Left lobe of liver (tissue), 2 donors: ENCODE measurements at regions not wholly inside any gene's neighbourhood (a gene's known extent, or its start where the extent isn't known, plus 50 kb on each side); places are given as distances from the start of the nearest gene placed in this dataset.

ENCODE experiments used
- ATAC-seq: fragments of 200-7000 bp; cut with Tn5 transposase; one replicate; pipeline ENCODE4 v1.9.1; 2020; ENCODE audit warnings: mild to moderate bottlenecking, moderate library complexity
- DNase-seq: peaks from one replicate; pipeline ENCODE4 v3.0.0-alpha.2; 2020; ENCODE audit warnings: low spot score
- donor health status: DM: no; HTN: no; CAD: no; lungs with moderate emphysema.
- donor health status: DM: no; HTN: yes; CAD: no.

DNA sequence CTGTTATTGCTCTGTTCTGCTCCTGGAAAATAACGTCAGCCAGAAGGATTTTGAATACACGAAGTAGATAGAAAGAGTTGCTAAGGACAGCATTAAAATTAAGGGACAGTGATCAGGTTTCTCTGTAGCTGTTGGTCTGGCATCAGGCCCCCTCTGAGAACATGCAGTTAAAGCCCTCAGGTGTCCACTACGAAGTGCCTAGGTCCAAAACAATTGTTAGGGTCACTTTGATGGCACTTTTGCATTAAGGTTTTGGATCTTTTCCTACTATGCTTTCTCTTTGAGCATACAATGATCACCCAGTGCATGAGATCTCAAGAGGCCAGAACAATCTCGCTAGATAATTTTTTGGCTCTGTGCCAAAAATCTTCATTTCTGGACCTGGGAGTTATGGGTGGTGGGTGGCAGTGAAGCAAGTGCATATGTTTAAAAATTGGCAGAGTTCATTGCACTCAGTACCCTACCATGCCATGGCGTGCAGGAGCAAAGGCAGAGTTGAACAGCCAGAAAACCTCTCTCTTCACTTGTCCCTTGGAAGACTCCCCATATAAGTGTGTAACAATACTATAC is 797.6 kb downstream of the ROBO2 start:
- no peak for ATAC-seq
- DNase-seq = no peak

GRCh38 chr3:77859156-77859555 is 819.3 kb downstream of the ROBO2 start:
- no peak for ATAC-seq
- no peak for DNase-seq

DNA sequence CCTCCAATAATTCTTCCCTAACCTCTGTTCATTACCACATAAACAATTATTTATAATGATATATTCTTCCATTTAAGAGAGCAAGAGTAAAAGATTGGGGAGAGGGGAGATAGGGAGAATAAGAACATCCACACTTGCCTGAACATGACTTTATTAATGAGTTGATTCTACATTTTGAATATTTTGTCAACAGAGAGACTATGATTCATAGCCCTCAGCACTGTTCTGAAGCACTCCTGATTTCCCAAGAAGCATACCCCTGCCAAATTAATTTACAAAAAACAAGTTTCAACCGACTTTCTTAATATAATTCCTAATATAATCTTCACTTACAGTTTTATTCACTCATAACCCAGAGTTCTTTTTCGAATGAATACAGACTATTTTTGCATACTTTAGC is 828.8 kb downstream of the ROBO2 start:
- ATAC-seq = no peak
- DNase-seq = no peak

DNA sequence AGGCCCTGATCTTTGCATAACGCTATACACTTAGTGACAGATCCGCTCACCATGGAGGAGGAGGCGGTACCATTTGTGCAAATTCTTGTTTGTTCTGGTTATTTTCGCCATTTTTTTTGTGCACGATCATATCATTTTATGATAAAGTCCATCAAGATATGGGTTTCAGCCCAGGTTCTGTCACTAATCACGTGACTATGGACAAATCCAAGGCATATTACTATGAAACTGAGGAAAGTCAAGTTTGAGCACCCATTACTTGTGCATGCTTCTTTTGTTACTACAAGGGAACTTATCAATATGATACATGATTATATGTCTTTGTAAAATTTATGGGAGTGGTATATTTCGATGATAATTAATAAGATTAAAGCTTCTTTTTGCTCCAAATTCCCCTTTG is 829.5 kb downstream of the ROBO2 start:
- DNase-seq (no peak), ATAC-seq (no peak)

GRCh38 chr3:77871436-77871835 is 831.5 kb downstream of the ROBO2 start:
- ATAC-seq (no peak), DNase-seq (no peak)

DNA sequence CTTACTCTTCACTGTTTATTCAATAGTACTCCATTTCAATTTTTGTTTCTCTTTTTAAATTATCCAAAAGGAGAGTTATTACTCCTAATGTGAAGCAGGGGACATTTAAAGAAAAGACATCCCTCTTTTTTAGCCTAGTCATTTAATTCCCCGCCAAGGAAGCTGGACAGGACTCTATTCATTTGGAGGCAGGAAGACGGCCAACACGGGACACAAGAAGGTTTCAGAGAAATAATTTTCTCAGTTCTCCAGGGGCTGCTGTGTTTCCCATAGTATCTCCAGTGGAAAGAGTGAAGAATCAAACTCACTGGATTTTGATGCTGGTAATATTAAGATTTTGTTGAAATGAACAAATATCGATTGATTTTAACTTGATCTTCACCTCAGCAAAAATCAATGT is 833.7 kb downstream of the ROBO2 start:
- DNase-seq (no peak), ATAC-seq (no peak)

- ATAC-seq = no peak
- DNase-seq = no peak
Observed at GRCh38 chr3:77885381-77885780, 845.5 kb downstream of the ROBO2 start.

DNA sequence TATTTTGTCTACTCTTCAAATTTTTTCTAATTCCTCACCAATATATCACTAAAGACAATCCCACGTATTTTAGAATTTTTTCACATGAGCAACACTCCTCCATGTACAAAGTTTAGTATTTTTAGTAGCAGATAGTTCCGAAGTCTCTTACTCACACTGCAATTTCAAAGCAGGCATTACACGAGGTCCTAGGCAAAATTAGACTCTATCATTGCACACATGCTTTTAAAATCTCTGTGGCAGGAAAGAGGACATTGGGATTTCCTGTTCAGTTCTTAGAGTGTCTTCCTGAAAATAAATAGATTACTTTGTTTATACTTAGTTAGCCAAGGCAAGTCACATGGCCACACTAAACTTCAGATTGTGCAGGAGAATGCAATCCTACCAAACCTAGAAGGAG is 847.7 kb downstream of the ROBO2 start:
- DNase-seq (no peak), ATAC-seq (peak; percentile 38)

- ATAC-seq = no peak
Observed at GRCh38 chr3:77889616-77890015, 849.7 kb downstream of the ROBO2 start.

GRCh38 chr3:77898621-77899020 is 858.7 kb downstream of the ROBO2 start:
- no peak for ATAC-seq
- no peak for DNase-seq

More at GRCh38 chr3:77889616-77890015, 849.7 kb downstream of the ROBO2 start:
- DNase-seq = no peak

DNA sequence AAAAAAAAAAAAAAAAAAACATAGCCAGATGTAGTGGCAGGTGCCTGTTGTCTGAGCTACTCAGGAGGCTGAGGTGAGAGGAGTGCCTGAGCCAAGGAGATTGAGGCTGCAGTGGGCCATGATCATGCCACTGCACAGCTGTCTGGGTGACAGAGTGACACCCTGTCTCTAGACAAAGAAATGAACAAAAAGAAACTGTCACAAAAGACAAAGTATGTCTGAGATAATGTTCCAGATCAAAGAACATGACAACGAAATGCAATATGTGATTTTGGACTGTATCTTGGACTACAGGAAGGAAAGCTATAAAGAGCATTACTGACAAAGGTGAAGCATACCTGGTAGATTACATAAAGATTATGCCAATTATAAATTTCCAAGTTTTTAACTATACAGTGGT is 862.8 kb downstream of the ROBO2 start:
- ATAC-seq = no peak
- no peak for DNase-seq

- DNase-seq (no peak), ATAC-seq (no peak)
Observed at GRCh38 chr3:77906102-77906709, 866.3 kb downstream of the ROBO2 start.

- peak; percentile 100 for ATAC-seq
- peak; percentile 56 for DNase-seq
Observed at GRCh38 chr3:77913524-77914174, 873.8 kb downstream of the ROBO2 start.

DNA sequence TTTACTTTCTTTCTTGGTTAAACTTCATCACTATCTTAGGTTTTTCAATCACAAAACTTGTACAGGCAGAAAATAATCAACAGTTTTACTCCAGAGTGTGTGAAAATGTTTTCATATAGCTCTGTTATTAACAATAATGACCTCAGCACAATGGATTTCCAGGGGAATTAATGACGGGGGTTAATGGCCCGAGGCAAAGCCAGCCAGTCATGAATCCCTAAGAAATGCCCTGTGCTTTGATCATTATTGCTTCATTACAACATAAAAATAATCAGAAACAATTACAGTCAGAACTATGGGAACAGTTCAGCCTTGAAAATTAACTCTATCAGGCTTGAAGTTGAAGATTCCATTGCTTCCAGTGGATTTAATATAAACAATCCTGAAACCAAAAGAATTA is 875.4 kb downstream of the ROBO2 start:
- ATAC-seq (no peak), DNase-seq (no peak)

DNA sequence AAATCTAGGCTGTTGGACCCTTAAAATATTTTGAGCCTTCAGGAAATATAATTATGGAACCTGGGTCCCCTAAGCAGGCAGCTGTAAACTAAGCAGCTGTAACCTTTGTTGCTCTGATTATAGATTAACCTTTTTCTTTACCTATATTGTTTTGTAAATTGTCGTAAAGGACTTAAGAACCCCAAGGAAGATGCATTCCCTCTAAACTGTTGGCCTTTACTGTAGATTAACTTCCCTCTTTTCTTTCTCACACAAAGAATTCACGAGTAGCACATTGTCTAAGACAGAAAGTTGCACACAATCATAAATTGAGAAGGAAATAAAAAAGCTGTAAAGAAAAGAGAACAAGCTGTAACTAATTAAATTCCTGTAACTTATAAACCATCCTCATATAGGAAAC is 877.3 kb downstream of the ROBO2 start:
- ATAC-seq (no peak), DNase-seq (no peak)

GRCh38 chr3:77919244-77919643 is 879.3 kb downstream of the ROBO2 start:
- DNase-seq (no peak), ATAC-seq (no peak)

DNA sequence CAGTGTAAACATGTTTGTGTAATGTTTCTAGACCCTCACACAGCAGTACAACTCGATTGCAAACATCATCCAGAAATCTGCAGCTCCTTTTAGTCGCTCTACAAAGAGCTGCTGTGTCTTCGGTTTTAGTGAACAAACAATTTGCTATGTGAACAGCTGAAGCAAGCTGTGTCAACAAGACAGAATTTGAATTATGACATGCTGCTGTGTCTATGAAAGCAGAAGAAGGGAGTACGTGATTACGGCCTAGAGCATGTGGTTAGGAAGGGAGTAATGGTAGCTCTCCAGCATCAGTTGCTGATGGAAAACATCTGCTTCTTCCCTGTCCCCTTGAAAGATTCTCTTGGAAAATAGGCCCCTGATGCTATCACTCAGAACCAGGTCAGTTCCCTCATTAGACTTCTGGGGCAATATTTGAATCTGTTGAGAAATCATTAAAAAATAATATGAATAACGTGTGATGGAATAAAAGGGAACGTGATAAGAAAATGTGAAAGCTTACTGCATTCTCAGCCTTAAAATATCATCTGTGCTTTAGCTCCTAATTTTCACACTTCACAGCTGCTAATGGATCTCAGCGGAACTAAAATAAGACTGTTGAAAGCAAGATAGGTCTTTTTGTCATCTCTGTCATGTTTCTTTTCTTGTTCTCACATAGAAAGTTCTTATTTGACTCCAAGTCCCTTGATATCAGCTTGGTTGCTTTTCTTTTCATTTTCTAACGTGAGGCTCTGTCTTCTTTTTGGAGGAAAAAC is 891.5 kb downstream of the ROBO2 start:
- ATAC-seq = no peak
- no peak for DNase-seq

GRCh38 chr3:77932926-77933325 is 893.0 kb downstream of the ROBO2 start:
- no peak for ATAC-seq
- no peak for DNase-seq

GRCh38 chr3:77933926-77934325 is 894.0 kb downstream of the ROBO2 start:
- no peak for ATAC-seq

GRCh38 chr3:77935418-77935817 is 895.5 kb downstream of the ROBO2 start:
- DNase-seq (no peak), ATAC-seq (no peak)

More at GRCh38 chr3:77933926-77934325, 894.0 kb downstream of the ROBO2 start:
- DNase-seq = no peak

DNA sequence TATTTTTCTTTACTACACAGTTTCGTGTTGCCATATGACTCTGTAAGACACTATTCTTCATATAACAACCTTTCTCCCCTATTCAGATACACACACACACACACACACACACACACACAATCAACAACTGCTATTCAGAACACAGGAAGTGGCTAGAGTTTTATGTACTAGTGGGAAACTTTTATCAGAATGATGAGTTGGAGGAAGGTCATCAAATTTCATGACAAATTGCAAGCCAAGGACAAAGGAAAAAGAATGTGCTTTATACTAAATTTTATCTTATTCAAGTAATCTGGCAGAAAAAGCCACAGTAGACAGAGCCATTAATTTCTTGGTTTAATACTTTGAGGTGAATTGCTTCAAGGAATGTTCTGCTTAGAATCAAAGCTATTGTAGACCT is 899.8 kb downstream of the ROBO2 start:
- ATAC-seq = no peak
- no peak for DNase-seq

DNA sequence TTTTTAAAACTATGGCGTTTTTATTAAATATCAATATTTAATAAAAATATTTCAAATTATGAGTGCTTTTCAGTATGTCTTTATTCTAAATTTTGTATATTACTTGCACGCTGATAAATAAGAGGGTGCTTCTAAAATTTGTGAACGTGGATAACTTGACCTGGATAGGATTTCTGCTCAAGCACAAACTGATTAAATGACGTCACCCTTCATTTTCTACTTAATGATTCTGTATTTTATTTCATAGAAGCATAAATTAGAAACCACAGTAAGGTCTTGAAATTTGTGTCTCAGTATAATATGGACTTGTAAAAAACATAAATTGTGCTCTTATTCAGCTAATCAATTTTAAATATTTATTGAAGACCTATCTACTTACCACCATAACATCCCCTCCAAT is 903.7 kb downstream of the ROBO2 start:
- ATAC-seq (no peak), DNase-seq (no peak)
